Fibroblast of mammary gland (primary cell): ENCODE measurements at regions not wholly inside any gene's neighbourhood (a gene's known extent, or its start where the extent isn't known, plus 50 kb on each side); places are given as distances from the start of the nearest gene placed in this dataset.

Source experiments
- DNase-seq: peaks from one replicate; pipeline ENCODE4 v3.0.0-alpha.2; 2010; ENCODE audit warnings: low read depth
- H3K4me3 ChIP-seq: 2 replicates; pipeline ENCODE4 v1.5.1; 2011; ENCODE audit warnings: low read depth, mild to moderate bottlenecking, low read length, moderate library complexity; ENCODE audit not compliant: control insufficient read depth
- CTCF ChIP-seq: conservative IDR thresholded peaks from 2 replicates; pipeline ENCODE4 v1.5.1; 2011; ENCODE audit warnings: low read depth, low read length, inconsistent platforms; ENCODE audit not compliant: control insufficient read depth, insufficient read depth

GRCh38 chrX:81586096-81586495 lies 384.2 kb downstream of the SH3BGRL start:
- TF ChIP-seq CTCF: no peak
- H3K4me3 ChIP-seq: no peak overlapping the region
- no peak for DNase-seq

- no peak for DNase-seq
- no peak for TF ChIP-seq CTCF
- no peak overlapping the region for H3K4me3 ChIP-seq
These were observed 414.1 kb downstream of the SH3BGRL start for GRCh38 chrX:81615979-81616378.

- TF ChIP-seq CTCF: no peak
- H3K4me3 ChIP-seq: no peak overlapping the region
- DNase-seq: no peak
These were observed 460.5 kb downstream of the SH3BGRL start for GRCh38 chrX:81662381-81662780.

- DNase-seq: no peak
- no peak for TF ChIP-seq CTCF
- no peak overlapping the region for H3K4me3 ChIP-seq
These were observed 506.6 kb downstream of the SH3BGRL start for GRCh38 chrX:81708487-81708886.

GRCh38 chrX:81728622-81729021 lies 526.7 kb downstream of the SH3BGRL start:
- no peak for TF ChIP-seq CTCF
- DNase-seq: no peak
- H3K4me3 ChIP-seq: no peak overlapping the region

GRCh38 chrX:81729269-81729777 lies 527.4 kb downstream of the SH3BGRL start:
- no peak for DNase-seq
- no peak overlapping the region for H3K4me3 ChIP-seq
- no peak for TF ChIP-seq CTCF

GRCh38 chrX:81779701-81780100 lies 577.8 kb downstream of the SH3BGRL start:
- no peak for DNase-seq
- H3K4me3 ChIP-seq: no peak overlapping the region
- no peak for TF ChIP-seq CTCF
